Fibroblast of lung (primary cell): ENCODE measurements at regions not wholly inside any gene's neighbourhood (a gene's known extent, or its start where the extent isn't known, plus 50 kb on each side); places are given as distances from the start of the nearest gene placed in this dataset.

Experiments
- DNase-seq, 2 donors: peaks; one replicate each; pipeline versions ENCODE4 v3.0.0 to v3.0.0-alpha.2; 2010; ENCODE audit warnings: low read depth in 2 of 2
- H2AFZ ChIP-seq: 2 replicates; pipeline ENCODE4 v1.5.1; 2012; ENCODE audit warnings: low read length, control low read depth, inconsistent platforms
- H3K27ac ChIP-seq: 2 replicates; pipeline ENCODE4 v1.5.1; 2011; ENCODE audit warnings: low read length, control low read depth; ENCODE audit not compliant: insufficient read depth
- H3K27me3 ChIP-seq: 2 replicates; pipeline ENCODE4 v1.5.1; 2011; ENCODE audit warnings: mild to moderate bottlenecking, low read length; ENCODE audit not compliant: control insufficient read depth, insufficient read depth
- H3K36me3 ChIP-seq: 2 replicates; pipeline ENCODE4 v1.5.1; 2011; ENCODE audit warnings: low read length; ENCODE audit not compliant: control insufficient read depth, insufficient read depth
- H3K4me1 ChIP-seq: 2 replicates; pipeline ENCODE4 v1.5.1; 2011; ENCODE audit warnings: low read length; ENCODE audit not compliant: control insufficient read depth, insufficient read depth; ENCODE audit errors: extremely low read depth
- H3K4me2 ChIP-seq: 2 replicates; pipeline ENCODE4 v1.5.1; 2011; ENCODE audit warnings: low read length, control low read depth; ENCODE audit not compliant: insufficient read depth; ENCODE audit errors: extremely low read depth
- H3K4me3 ChIP-seq, 4 experiments: fragments of 200-600 bp in 1 of 4; sonication (generic) in 1 of 4; replicated peaks in 1 of 4; 2 replicates each; pipeline ENCODE4 v1.5.1; 2011 to 2016; ENCODE audit warnings: low read length in 4 of 4, low read depth in 3 of 4, mild to moderate bottlenecking in 3 of 4, control low read depth in 2 of 4, inconsistent platforms in 1 of 4, mixed read lengths in 1 of 4; ENCODE audit not compliant: insufficient read depth in 1 of 4; ENCODE audit errors: control extremely low read depth in 1 of 4
- H3K79me2 ChIP-seq: 2 replicates; pipeline ENCODE4 v1.5.1; 2012; ENCODE audit warnings: mild to moderate bottlenecking, low read length, inconsistent platforms; ENCODE audit not compliant: control insufficient read depth, insufficient read depth
- H3K9ac ChIP-seq: 2 replicates; pipeline ENCODE4 v1.5.1; 2011; ENCODE audit warnings: mild to moderate bottlenecking, low read length, control low read depth; ENCODE audit not compliant: insufficient read depth
- H3K9me3 ChIP-seq: 2 replicates; pipeline ENCODE4 v1.5.1; 2012; ENCODE audit warnings: low read depth, low read length; ENCODE audit not compliant: control insufficient read depth, insufficient read depth
- H4K20me1 ChIP-seq: 2 replicates; pipeline ENCODE4 v1.5.1; 2011; ENCODE audit warnings: low read length; ENCODE audit not compliant: control insufficient read depth, insufficient read depth; ENCODE audit errors: extremely low read depth
- CTCF ChIP-seq, 2 donors: IDR thresholded peaks in 1 of 2; conservative IDR thresholded peaks in 1 of 2; 1 replicate in 1 of 2; 2 replicates in 1 of 2; pipeline ENCODE4 v1.5.1; 2011 to 2012; ENCODE audit warnings: low read length in 2 of 2, control low read depth in 1 of 2, inconsistent platforms in 1 of 2, low read depth in 1 of 2, mild to moderate bottlenecking in 1 of 2
- EZH2 ChIP-seq: IDR thresholded peaks from 2 replicates; pipeline ENCODE4 v1.5.1; 2012; ENCODE audit warnings: low read length, control low read depth, mild to moderate bottlenecking; ENCODE audit errors: missing control alignments

- H3K27ac ChIP-seq: no peak overlapping the region
- DNase-seq: no peak
- no peaks in the 10 kb centered on the region for H3K9me3 ChIP-seq
- no peak overlapping the region for H2AFZ ChIP-seq
- no peaks in the 10 kb centered on the region for H3K36me3 ChIP-seq
- no peak overlapping the region for H3K9ac ChIP-seq
- TF ChIP-seq CTCF (conservative IDR thresholded peaks at IDR 0.05 in 1 of 2, IDR thresholded peaks at IDR 0.05 in 1 of 2; ENCODE audit: low read depth in 1 of 2, low read length in 2 of 2) (no peak), EZH2 (no peak)
- H4K20me1 ChIP-seq: no peaks in the 10 kb centered on the region
- H3K4me3 ChIP-seq: no peak overlapping the region
- no peaks in the 10 kb centered on the region for H3K79me2 ChIP-seq
- no peak overlapping the region for H3K4me2 ChIP-seq
- no peaks in the 10 kb centered on the region for H3K4me1 ChIP-seq
- no peaks in the 10 kb centered on the region for H3K27me3 ChIP-seq
Observed at GRCh38 chr14:22233377-22233776, 355.6 kb downstream of the DAD1 start.

- no peak overlapping the region for H3K4me3 ChIP-seq
- H4K20me1 ChIP-seq: no peaks in the 10 kb centered on the region
- no peak overlapping the region for H3K9ac ChIP-seq
- H3K4me1 ChIP-seq: no peaks in the 10 kb centered on the region
- H2AFZ ChIP-seq: no peak overlapping the region
- H3K36me3 ChIP-seq: no peaks in the 10 kb centered on the region
- DNase-seq: no peak
- H3K27me3 ChIP-seq: no peaks in the 10 kb centered on the region
- H3K4me2 ChIP-seq: no peak overlapping the region
- no peak for TF ChIP-seq EZH2
- TF ChIP-seq CTCF (conservative IDR thresholded peaks at IDR 0.05 in 1 of 2, IDR thresholded peaks at IDR 0.05 in 1 of 2; ENCODE audit: low read depth in 1 of 2, low read length in 2 of 2): no peak
- no peak overlapping the region for H3K27ac ChIP-seq
- no peaks in the 10 kb centered on the region for H3K9me3 ChIP-seq
- H3K79me2 ChIP-seq: no peaks in the 10 kb centered on the region
Observed at GRCh38 chr14:22232933-22233332, 356.1 kb downstream of the DAD1 start.

GRCh38 chr14:22232486-22232885 lies 356.5 kb downstream of the DAD1 start:
- no peak for TF ChIP-seq CTCF (conservative IDR thresholded peaks at IDR 0.05 in 1 of 2, IDR thresholded peaks at IDR 0.05 in 1 of 2; ENCODE audit: low read depth in 1 of 2, low read length in 2 of 2)
- TF ChIP-seq EZH2: no peak
- H3K4me2 ChIP-seq: no peak overlapping the region
- no peaks in the 10 kb centered on the region for H3K36me3 ChIP-seq
- H3K4me1 ChIP-seq: no peaks in the 10 kb centered on the region
- no peak overlapping the region for H3K9ac ChIP-seq
- DNase-seq: no peak
- no peaks in the 10 kb centered on the region for H3K9me3 ChIP-seq
- H4K20me1 ChIP-seq: no peaks in the 10 kb centered on the region
- no peak overlapping the region for H2AFZ ChIP-seq
- H3K27ac ChIP-seq: no peak overlapping the region
- no peaks in the 10 kb centered on the region for H3K79me2 ChIP-seq
- no peak overlapping the region for H3K4me3 ChIP-seq
- H3K27me3 ChIP-seq: no peaks in the 10 kb centered on the region
